ENCODE measurements at regions not wholly inside any gene's neighbourhood (a gene's known extent, or its start where the extent isn't known, plus 50 kb on each side); places are given as distances from the start of the nearest gene placed in this dataset.
A peak's percentile ranks its signal among the peaks of the same experiment; 100 is the strongest.

DNA sequence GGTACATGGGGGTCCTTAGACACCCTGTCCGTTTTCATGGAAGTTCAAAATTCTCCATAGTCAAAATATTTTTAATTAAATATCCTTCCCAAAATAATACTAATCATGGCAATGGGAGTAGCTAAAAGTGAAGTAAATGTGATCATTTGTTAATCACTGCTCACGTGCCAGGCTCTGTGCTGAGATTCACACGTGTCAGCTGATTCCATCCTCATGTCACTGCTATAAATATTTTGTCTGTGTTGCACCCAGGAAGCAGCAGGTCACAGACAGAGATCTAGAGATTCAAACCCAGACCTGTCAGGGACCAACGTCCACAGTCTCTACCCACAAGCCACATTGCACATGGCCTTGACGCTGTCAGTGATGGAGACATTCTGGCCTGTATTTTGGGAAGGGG, 74.3 kb downstream of the KLHDC7A start:
- no peak overlapping the region for H3K27ac ChIP-seq (ENCODE audit: low read depth in 1 of 2, low read length in 2 of 2)
- no peaks in the 10 kb centered on the region for H3K27me3 ChIP-seq (ENCODE audit: control insufficient read depth in 1 of 2, insufficient read depth in 2 of 2, low read length in 1 of 2)
- H3K4me1 ChIP-seq (ENCODE audit: control insufficient read depth in 1 of 2, insufficient read depth in 2 of 2, low read length in 2 of 2) = no peaks in the 10 kb centered on the region
- no peak for ATAC-seq (ENCODE audit: low FRiP score)
- intact Hi-C loops (cut with DNase I) = no loop called here
- no peaks in the 10 kb centered on the region for H3K9me3 ChIP-seq (ENCODE audit: control insufficient read depth, low read length)
- 51 to 66% methylated on average over 5 of the region's 5 CpGs for WGBS, 2 donors
- no peak for DNase-seq
- no peaks in the 10 kb centered on the region for H3K36me3 ChIP-seq (ENCODE audit: control insufficient read depth in 1 of 2, insufficient read depth in 2 of 2, low read length in 1 of 2)
- no peak overlapping the region for H3K4me3 ChIP-seq (ENCODE audit: low read length in 2 of 2)

DNA sequence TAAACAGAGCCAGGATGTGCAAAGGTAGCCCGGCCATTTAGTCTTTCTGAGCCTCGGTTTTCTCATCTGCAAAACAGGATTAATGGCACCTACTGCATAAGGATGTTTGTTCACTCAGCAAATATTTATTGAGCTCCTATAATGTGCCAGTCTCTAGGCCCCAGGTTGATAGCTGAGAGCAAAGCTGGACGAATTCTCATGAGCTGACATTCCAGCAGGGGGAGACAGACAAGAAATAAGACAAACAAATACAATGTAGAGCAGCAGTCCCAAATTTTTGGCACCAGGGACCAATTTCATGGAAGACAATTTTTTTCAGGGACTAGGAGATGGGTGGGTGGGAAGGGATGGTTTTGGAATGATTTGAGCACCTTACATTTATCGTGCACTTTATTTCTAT, 74.3 kb upstream of the PAX7 start:
- Histone ChIP-seq H3K27me3 (ENCODE audit: control insufficient read depth in 1 of 2, insufficient read depth in 2 of 2, low read length in 1 of 2) (no peaks in the 10 kb centered on the region), H3K4me3 (ENCODE audit: low read length in 2 of 2) (no peak overlapping the region), H3K9me3 (ENCODE audit: control insufficient read depth, low read length) (peaks cover 1% of the 10 kb centered on the region), H3K27ac (ENCODE audit: low read depth in 1 of 2, low read length in 2 of 2) (no peak overlapping the region), H3K4me1 (ENCODE audit: control insufficient read depth in 1 of 2, insufficient read depth in 2 of 2, low read length in 2 of 2) (no peaks in the 10 kb centered on the region), H3K36me3 (ENCODE audit: control insufficient read depth in 1 of 2, insufficient read depth in 2 of 2, low read length in 1 of 2) (no peaks in the 10 kb centered on the region)
- ATAC-seq (ENCODE audit: low FRiP score) (no peak), DNase-seq (no peak)
- intact Hi-C loops (cut with DNase I) = no loop called here
- WGBS, 2 donors = 55 to 61% methylated on average over 4 of the region's 4 CpGs

DNA sequence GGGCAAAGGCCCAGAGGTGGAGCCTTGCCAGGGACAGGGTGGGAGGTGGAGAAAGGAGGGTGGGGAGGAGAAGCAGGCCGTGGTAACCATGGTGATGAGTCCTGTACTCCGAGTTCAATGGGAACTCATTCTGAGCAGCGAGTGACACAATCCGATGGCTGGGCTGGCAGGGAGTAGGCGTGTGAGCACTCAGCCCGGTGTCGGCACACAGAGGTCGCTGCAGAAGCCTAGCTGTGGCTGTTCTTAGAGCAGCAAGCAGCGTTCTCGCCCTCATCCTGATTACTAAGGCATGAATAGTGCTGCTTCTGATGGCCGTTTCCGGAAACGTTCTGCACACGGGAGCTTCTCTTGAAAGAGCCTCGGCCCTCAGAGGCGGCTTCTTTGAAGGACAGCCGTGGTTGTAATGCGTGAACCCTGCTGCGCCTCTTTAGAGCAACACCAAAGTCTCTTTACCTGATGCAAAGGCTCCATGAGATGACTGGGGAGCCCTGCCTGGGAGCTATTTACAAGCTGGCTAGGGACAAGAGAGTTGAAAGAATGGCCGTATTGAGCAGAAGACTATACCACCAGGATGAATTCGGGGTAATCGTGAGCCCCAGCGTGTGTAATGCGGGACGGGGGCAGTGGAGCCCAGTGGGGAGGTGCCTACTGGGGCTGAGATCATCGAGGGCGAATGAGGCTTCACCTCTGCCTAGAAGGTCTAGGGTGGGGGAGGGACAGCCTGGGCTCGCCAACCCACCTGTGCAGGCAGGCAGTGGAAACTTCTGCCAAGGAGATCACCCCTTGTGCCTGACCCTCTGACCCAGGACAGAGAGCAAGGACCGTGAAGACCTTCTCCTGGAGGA, 72.8 kb upstream of the PAX7 start:
- Histone ChIP-seq H3K4me3 (ENCODE audit: low read length in 2 of 2) (no peak overlapping the region), H3K27ac (ENCODE audit: low read depth in 1 of 2, low read length in 2 of 2) (no peak overlapping the region), H3K9me3 (ENCODE audit: control insufficient read depth, low read length) (peaks cover 1% of the 10 kb centered on the region), H3K4me1 (ENCODE audit: control insufficient read depth in 1 of 2, insufficient read depth in 2 of 2, low read length in 2 of 2) (no peaks in the 10 kb centered on the region), H3K27me3 (ENCODE audit: control insufficient read depth in 1 of 2, insufficient read depth in 2 of 2, low read length in 1 of 2) (no peaks in the 10 kb centered on the region), H3K36me3 (ENCODE audit: control insufficient read depth in 1 of 2, insufficient read depth in 2 of 2, low read length in 1 of 2) (no peaks in the 10 kb centered on the region)
- WGBS, 2 donors = 2 to 4% methylated on average over 29 of the region's 29 CpGs
- no peak for DNase-seq
- intact Hi-C loops (cut with DNase I) = no loop called here
- peak; percentile 36 for ATAC-seq (ENCODE audit: low FRiP score)

DNA sequence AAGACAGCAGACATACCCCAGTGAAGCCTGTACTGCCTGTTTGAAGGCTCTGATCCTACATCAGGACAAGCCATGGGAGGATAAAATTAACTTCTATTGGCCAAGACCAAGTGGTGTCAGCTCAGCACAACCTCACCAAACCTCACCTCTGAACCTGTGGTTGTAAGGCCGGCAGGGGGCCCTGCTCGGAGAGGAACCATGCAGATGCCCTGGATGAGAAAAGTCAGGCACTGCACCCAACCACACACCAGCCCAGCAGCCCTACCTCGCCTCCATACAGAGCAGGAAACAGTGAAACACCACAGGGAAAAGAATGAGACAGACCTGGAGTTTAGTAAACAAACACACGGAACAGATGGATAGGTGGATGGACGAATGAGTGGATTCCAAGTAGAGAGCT, 70.0 kb upstream of the PAX7 start:
- no peaks in the 10 kb centered on the region for H3K27me3 ChIP-seq (ENCODE audit: control insufficient read depth in 1 of 2, insufficient read depth in 2 of 2, low read length in 1 of 2)
- intact Hi-C loops (cut with DNase I) = no loop called here
- H3K36me3 ChIP-seq (ENCODE audit: control insufficient read depth in 1 of 2, insufficient read depth in 2 of 2, low read length in 1 of 2) = no peaks in the 10 kb centered on the region
- H3K4me3 ChIP-seq (ENCODE audit: low read length in 2 of 2) = no peak overlapping the region
- DNase-seq (no peak), ATAC-seq (ENCODE audit: low FRiP score) (no peak)
- 47 to 51% methylated on average over 5 of the region's 5 CpGs for WGBS, 2 donors
- H3K27ac ChIP-seq (ENCODE audit: low read depth in 1 of 2, low read length in 2 of 2) = no peak overlapping the region
- peaks cover 1% of the 10 kb centered on the region for H3K9me3 ChIP-seq (ENCODE audit: control insufficient read depth, low read length)
- no peaks in the 10 kb centered on the region for H3K4me1 ChIP-seq (ENCODE audit: control insufficient read depth in 1 of 2, insufficient read depth in 2 of 2, low read length in 2 of 2)

DNA sequence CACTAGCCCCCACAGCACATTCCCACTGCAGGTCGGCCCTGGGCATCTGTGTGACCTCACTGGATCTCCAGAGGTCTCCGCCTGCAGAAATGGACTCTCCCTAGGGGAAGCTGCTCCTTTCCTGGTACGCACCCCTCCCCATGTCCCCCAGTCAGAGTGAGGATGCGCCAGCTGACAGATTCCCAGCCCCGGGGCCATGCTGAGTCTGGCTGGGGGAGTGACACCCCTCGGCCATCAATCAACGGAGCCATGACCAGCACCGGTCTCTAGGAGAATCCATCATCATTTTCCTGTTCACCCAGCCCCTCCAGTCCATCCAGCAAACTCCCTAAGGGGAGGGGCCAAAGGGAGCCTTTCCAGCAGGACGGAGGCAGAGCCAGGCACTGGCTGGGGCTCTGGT, 68.7 kb upstream of the PAX7 start:
- Histone ChIP-seq H3K36me3 (ENCODE audit: control insufficient read depth in 1 of 2, insufficient read depth in 2 of 2, low read length in 1 of 2) (no peaks in the 10 kb centered on the region), H3K4me1 (ENCODE audit: control insufficient read depth in 1 of 2, insufficient read depth in 2 of 2, low read length in 2 of 2) (no peaks in the 10 kb centered on the region), H3K27ac (ENCODE audit: low read depth in 1 of 2, low read length in 2 of 2) (no peak overlapping the region), H3K9me3 (ENCODE audit: control insufficient read depth, low read length) (peaks cover 3% of the 10 kb centered on the region), H3K27me3 (ENCODE audit: control insufficient read depth in 1 of 2, insufficient read depth in 2 of 2, low read length in 1 of 2) (no peaks in the 10 kb centered on the region), H3K4me3 (ENCODE audit: low read length in 2 of 2) (no peak overlapping the region)
- DNase-seq = no peak
- no peak for ATAC-seq (ENCODE audit: low FRiP score)
- intact Hi-C loops (cut with DNase I) = no loop called here
- 33 to 50% methylated on average over 8 to 9 of the region's 9 CpGs for WGBS, 2 donors

DNA sequence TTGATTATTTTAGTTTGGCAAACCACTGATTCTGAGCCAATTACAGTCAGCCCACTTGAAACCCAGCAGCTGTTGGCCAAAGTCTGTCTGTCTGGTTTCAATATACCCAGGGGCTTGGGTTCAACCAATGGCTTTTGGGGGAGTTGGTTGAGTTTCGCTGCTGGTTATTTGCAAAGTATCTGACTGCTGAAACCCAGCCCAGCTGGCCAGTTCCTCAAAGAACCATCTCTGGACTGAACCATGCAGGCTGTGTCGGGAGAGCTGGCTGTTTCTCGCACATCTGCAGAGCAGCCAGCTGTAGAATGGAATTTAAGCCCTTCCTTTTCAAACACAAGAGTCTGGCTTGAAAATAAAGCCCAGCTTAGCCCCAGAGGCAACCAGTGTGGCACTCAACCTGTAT, 66.0 kb upstream of the PAX7 start:
- intact Hi-C loops (cut with DNase I) = no loop called here
- Histone ChIP-seq H3K4me3 (ENCODE audit: low read length in 2 of 2) (no peak overlapping the region), H3K27ac (ENCODE audit: low read depth in 1 of 2, low read length in 2 of 2) (no peak overlapping the region), H3K9me3 (ENCODE audit: control insufficient read depth, low read length) (peaks cover 8% of the 10 kb centered on the region), H3K4me1 (ENCODE audit: control insufficient read depth in 1 of 2, insufficient read depth in 2 of 2, low read length in 2 of 2) (no peaks in the 10 kb centered on the region), H3K27me3 (ENCODE audit: control insufficient read depth in 1 of 2, insufficient read depth in 2 of 2, low read length in 1 of 2) (no peaks in the 10 kb centered on the region), H3K36me3 (ENCODE audit: control insufficient read depth in 1 of 2, insufficient read depth in 2 of 2, low read length in 1 of 2) (no peaks in the 10 kb centered on the region)
- ATAC-seq (ENCODE audit: low FRiP score) = no peak
- no peak for DNase-seq
- WGBS, 2 donors = 14 to 23% methylated on average over 3 of the region's 3 CpGs

DNA sequence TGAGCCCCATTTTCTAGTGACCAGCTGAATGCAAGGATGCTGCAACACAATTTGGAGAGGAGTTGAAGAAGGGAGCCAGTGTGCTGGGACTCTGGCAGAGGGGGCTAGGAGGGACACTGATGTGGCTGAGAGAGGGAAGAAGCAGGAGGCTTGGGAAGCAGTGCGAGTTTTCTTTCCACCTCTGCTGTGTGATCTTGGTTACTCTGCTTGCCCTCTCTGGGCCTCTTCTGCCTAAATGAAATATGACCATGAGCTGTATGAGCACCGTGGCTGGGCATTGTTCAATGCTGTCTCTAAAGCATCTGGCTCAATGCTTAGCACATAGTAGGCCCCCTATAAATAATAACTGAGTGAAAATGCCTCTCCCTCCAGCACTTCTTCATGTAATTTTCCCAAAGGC, 65.3 kb upstream of the PAX7 start:
- Histone ChIP-seq H3K4me1 (ENCODE audit: control insufficient read depth in 1 of 2, insufficient read depth in 2 of 2, low read length in 2 of 2) (no peaks in the 10 kb centered on the region), H3K36me3 (ENCODE audit: control insufficient read depth in 1 of 2, insufficient read depth in 2 of 2, low read length in 1 of 2) (no peaks in the 10 kb centered on the region), H3K27ac (ENCODE audit: low read depth in 1 of 2, low read length in 2 of 2) (no peak overlapping the region), H3K27me3 (ENCODE audit: control insufficient read depth in 1 of 2, insufficient read depth in 2 of 2, low read length in 1 of 2) (no peaks in the 10 kb centered on the region), H3K4me3 (ENCODE audit: low read length in 2 of 2) (no peak overlapping the region), H3K9me3 (ENCODE audit: control insufficient read depth, low read length) (peaks cover 8% of the 10 kb centered on the region)
- WGBS, 2 donors = 61 to 76% methylated on average over 2 of the region's 2 CpGs
- intact Hi-C loops (cut with DNase I) = no loop called here
- no peak for ATAC-seq (ENCODE audit: low FRiP score)
- DNase-seq = no peak

DNA sequence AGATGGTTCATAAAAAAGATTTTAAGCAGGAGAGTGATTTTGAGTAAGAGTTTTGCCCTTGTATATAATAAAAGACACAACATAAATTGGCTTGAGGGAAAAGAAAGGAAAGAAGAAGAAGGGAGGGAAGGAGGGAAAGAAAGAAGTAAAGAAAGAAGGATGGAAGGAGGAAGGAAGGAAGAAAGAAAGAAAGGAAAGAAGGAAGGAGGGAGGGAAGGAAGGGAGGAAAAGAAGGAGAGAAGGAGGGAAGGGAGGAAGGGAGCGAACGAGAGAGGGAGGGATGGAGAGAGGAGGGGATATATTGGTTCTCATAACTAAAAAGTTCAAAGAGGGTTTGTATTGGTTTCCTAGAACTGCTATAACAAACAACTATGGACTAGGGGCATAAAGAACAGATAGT, 62.2 kb upstream of the PAX7 start:
- H3K27me3 ChIP-seq (ENCODE audit: control insufficient read depth in 1 of 2, insufficient read depth in 2 of 2, low read length in 1 of 2) = no peaks in the 10 kb centered on the region
- H3K4me3 ChIP-seq (ENCODE audit: low read length in 2 of 2) = no peak overlapping the region
- DNase-seq (no peak), ATAC-seq (ENCODE audit: low FRiP score) (no peak)
- intact Hi-C loops (cut with DNase I) = no loop called here
- H3K9me3 ChIP-seq (ENCODE audit: control insufficient read depth, low read length) = peaks cover 7% of the 10 kb centered on the region
- no peak overlapping the region for H3K27ac ChIP-seq (ENCODE audit: low read depth in 1 of 2, low read length in 2 of 2)
- no peaks in the 10 kb centered on the region for H3K36me3 ChIP-seq (ENCODE audit: control insufficient read depth in 1 of 2, insufficient read depth in 2 of 2, low read length in 1 of 2)
- H3K4me1 ChIP-seq (ENCODE audit: control insufficient read depth in 1 of 2, insufficient read depth in 2 of 2, low read length in 2 of 2) = no peaks in the 10 kb centered on the region
- 94 to 95% methylated on average over 2 of the region's 2 CpGs for WGBS, 2 donors

DNA sequence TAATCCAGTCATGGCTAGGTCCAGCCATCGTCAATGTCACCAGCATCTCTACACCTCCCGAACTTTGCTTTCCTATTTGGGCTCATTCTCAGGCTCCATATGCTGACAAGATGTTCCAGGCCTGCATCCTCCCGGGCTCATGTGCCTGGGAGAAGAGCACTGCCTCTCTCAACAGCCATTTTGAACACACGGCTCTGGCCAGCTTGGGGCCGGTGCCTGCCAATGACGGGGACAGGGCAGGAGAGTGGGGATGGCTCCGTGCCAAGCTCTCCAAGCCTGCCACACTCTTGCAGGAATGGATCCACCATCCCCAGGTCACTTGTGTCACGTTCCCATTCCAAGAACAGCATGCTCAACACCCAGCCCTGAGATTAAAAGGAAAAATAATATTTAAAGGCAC, 61.4 kb upstream of the PAX7 start:
- Histone ChIP-seq H3K9me3 (ENCODE audit: control insufficient read depth, low read length) (peaks cover 7% of the 10 kb centered on the region), H3K4me1 (ENCODE audit: control insufficient read depth in 1 of 2, insufficient read depth in 2 of 2, low read length in 2 of 2) (no peaks in the 10 kb centered on the region), H3K27ac (ENCODE audit: low read depth in 1 of 2, low read length in 2 of 2) (no peak overlapping the region), H3K4me3 (ENCODE audit: low read length in 2 of 2) (no peak overlapping the region), H3K27me3 (ENCODE audit: control insufficient read depth in 1 of 2, insufficient read depth in 2 of 2, low read length in 1 of 2) (no peaks in the 10 kb centered on the region), H3K36me3 (ENCODE audit: control insufficient read depth in 1 of 2, insufficient read depth in 2 of 2, low read length in 1 of 2) (no peaks in the 10 kb centered on the region)
- intact Hi-C loops (cut with DNase I) = no loop called here
- ATAC-seq (ENCODE audit: low FRiP score) (no peak), DNase-seq (peak; percentile 24 to 59)
- 70 to 78% methylated on average over 8 of the region's 8 CpGs for WGBS, 2 donors

Data from aorta (tissue), 5 donors.